Inflammatory macrophage treated with lipopolysaccharide for 4 hours (primary cell): ENCODE measurements at regions not wholly inside any gene's neighbourhood (a gene's known extent, or its start where the extent isn't known, plus 50 kb on each side); places are given as distances from the start of the nearest gene placed in this dataset.
"Not testable (repeated sequence)": the region's sequence is repeated elsewhere in the genome, so short reads cannot be mapped to it uniquely, and the experiment has no call there.

Experiments
- DNase-seq: peaks from one replicate; pipeline ENCODE4 v3.0.0-alpha.2; 2020

- no peak for DNase-seq
Measured at GRCh38 chr12:59517522-59517921, 78.3 kb upstream of the SLC16A7 start.

GRCh38 chr12:59500915-59501314 is 94.9 kb upstream of the SLC16A7 start:
- DNase-seq, result no peak

- no peak for DNase-seq
Measured at GRCh38 chr12:59500335-59500734, 95.5 kb upstream of the SLC16A7 start.

GRCh38 chr12:59499774-59500173 is 96.1 kb upstream of the SLC16A7 start:
- DNase-seq, result no peak

- no peak for DNase-seq
Measured at GRCh38 chr12:59494617-59495016, 101.2 kb upstream of the SLC16A7 start.

GRCh38 chr12:59491877-59492276 is 104.0 kb upstream of the SLC16A7 start:
- peak; percentile 60 for DNase-seq

GRCh38 chr12:59486827-59487226 is 109.0 kb upstream of the SLC16A7 start:
- DNase-seq, result no peak

- peak; percentile 39 for DNase-seq
Measured at GRCh38 chr12:59484575-59484974, 111.3 kb upstream of the SLC16A7 start.

- peak; percentile 77 for DNase-seq
Measured at GRCh38 chr12:59474236-59474635, 121.6 kb upstream of the SLC16A7 start.

- DNase-seq, result peak; percentile 89
Measured at GRCh38 chr12:59472273-59472672, 123.6 kb upstream of the SLC16A7 start.

- no peak for DNase-seq
Measured at GRCh38 chr12:59459966-59460660, 135.7 kb upstream of the SLC16A7 start.

- no peak for DNase-seq
Measured at GRCh38 chr12:59453475-59453874, 142.4 kb upstream of the SLC16A7 start.

- no peak for DNase-seq
Measured at GRCh38 chr12:59452746-59453145, 143.1 kb upstream of the SLC16A7 start.

- DNase-seq, result peak; percentile 4
Measured at GRCh38 chr12:59452259-59452658, 143.6 kb upstream of the SLC16A7 start.

- DNase-seq, result no peak
Measured at GRCh38 chr12:59446116-59446515, 149.7 kb upstream of the SLC16A7 start.

- DNase-seq, result peak; percentile 12
Measured at GRCh38 chr12:59444932-59445331, 150.9 kb upstream of the SLC16A7 start.

GRCh38 chr12:59432057-59432456 is 163.8 kb upstream of the SLC16A7 start:
- no peak for DNase-seq

GRCh38 chr12:59431266-59431665 is 164.6 kb upstream of the SLC16A7 start:
- no peak for DNase-seq

GRCh38 chr12:59429766-59430165 is 166.1 kb upstream of the SLC16A7 start:
- DNase-seq, result no peak

GRCh38 chr12:59425798-59426197 is 170.0 kb upstream of the SLC16A7 start:
- DNase-seq, result no peak

- not testable (repeated sequence) for DNase-seq
Measured at GRCh38 chr12:59424666-59425065, 171.2 kb upstream of the SLC16A7 start.

- DNase-seq, result no peak
Measured at GRCh38 chr12:59414051-59414450, 181.8 kb upstream of the SLC16A7 start.

GRCh38 chr12:59408431-59408830 is 187.4 kb upstream of the SLC16A7 start:
- no peak for DNase-seq

- no peak for DNase-seq
Measured at GRCh38 chr12:59407799-59408198, 188.0 kb upstream of the SLC16A7 start.

GRCh38 chr12:59405992-59406391 is 189.8 kb upstream of the SLC16A7 start:
- no peak for DNase-seq
